Lower lobe of right lung (tissue), 2 donors: ENCODE measurements at regions not wholly inside any gene's neighbourhood (a gene's known extent, or its start where the extent isn't known, plus 50 kb on each side); places are given as distances from the start of the nearest gene placed in this dataset.

Source experiments
- ATAC-seq, 2 donors: fragments of 200-7000 bp; cut with Tn5 transposase; one replicate each; pipeline ENCODE4 v1.9.1; 2020 to 2022; ENCODE audit warnings: mild to moderate bottlenecking in 2 of 2, moderate library complexity in 2 of 2
- DNase-seq: peaks from one replicate; pipeline ENCODE4 v3.0.0-alpha.2; 2020
- H3K27ac ChIP-seq: fragments of 200-600 bp; one replicate; pipeline ENCODE4 v1.8.0; 2022
- H3K27me3 ChIP-seq: fragments of 200-600 bp; one replicate; pipeline ENCODE4 v1.8.0; 2022; ENCODE audit warnings: low read depth
- H3K36me3 ChIP-seq: fragments of 200-600 bp; one replicate; pipeline ENCODE4 v1.8.0; 2022; ENCODE audit warnings: mild to moderate bottlenecking
- H3K4me1 ChIP-seq: fragments of 200-600 bp; one replicate; pipeline ENCODE4 v1.8.0; 2022
- H3K4me3 ChIP-seq: fragments of 200-600 bp; one replicate; pipeline ENCODE4 v1.8.0; 2022; ENCODE audit warnings: mild to moderate bottlenecking
- H3K9me3 ChIP-seq: fragments of 200-600 bp; one replicate; pipeline ENCODE4 v1.8.0; 2022
- intact Hi-C: fragments of 100-400 bp; cut with DNase I; formaldehyde crosslinking; loops from one replicate; pipeline ENCODE4 v1.11.0; 2022
- TF ChIP-seq, protein P1 (sequence below): fragments of 200-600 bp; IDR thresholded peaks from one replicate; pipeline ENCODE4 v1.8.0; 2022; ENCODE audit warnings: antibody characterized with exemption, mild to moderate bottlenecking
- donor health status: DM: no; HTN: yes; CAD: no; lungs with severe emphysema.

DNA sequence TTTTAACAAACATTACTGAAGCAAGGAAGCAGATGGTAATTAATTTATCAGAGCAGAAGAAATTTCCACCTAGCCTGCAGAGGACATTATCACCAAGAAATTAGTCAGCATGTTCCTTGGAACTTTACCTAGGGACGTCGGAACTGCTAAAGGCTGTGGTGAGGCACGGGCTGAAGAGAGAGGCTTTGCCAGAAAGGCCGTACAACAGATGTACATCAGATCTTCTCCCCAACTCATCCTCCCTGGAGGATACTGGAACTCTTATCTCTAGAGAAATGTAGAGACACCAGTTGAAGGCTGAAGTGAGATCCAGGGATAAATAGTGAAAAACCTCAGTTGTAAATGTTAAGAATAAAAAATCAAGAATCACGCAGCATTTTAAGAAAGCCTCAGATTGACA is 257.1 kb downstream of the SAMD5 start:
- Histone ChIP-seq H3K9me3 (no peaks in the 10 kb centered on the region), H3K4me3 (no peak overlapping the region), H3K4me1 (no peaks in the 10 kb centered on the region), H3K27me3 (no peaks in the 10 kb centered on the region), H3K27ac (no peak overlapping the region), H3K36me3 (no peaks in the 10 kb centered on the region)
- DNase-seq (no peak), ATAC-seq (no peak)
- intact Hi-C loops: no loop called here
- TF ChIP-seq, protein P1, sequence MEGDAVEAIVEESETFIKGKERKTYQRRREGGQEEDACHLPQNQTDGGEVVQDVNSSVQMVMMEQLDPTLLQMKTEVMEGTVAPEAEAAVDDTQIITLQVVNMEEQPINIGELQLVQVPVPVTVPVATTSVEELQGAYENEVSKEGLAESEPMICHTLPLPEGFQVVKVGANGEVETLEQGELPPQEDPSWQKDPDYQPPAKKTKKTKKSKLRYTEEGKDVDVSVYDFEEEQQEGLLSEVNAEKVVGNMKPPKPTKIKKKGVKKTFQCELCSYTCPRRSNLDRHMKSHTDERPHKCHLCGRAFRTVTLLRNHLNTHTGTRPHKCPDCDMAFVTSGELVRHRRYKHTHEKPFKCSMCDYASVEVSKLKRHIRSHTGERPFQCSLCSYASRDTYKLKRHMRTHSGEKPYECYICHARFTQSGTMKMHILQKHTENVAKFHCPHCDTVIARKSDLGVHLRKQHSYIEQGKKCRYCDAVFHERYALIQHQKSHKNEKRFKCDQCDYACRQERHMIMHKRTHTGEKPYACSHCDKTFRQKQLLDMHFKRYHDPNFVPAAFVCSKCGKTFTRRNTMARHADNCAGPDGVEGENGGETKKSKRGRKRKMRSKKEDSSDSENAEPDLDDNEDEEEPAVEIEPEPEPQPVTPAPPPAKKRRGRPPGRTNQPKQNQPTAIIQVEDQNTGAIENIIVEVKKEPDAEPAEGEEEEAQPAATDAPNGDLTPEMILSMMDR: no peak

DNA sequence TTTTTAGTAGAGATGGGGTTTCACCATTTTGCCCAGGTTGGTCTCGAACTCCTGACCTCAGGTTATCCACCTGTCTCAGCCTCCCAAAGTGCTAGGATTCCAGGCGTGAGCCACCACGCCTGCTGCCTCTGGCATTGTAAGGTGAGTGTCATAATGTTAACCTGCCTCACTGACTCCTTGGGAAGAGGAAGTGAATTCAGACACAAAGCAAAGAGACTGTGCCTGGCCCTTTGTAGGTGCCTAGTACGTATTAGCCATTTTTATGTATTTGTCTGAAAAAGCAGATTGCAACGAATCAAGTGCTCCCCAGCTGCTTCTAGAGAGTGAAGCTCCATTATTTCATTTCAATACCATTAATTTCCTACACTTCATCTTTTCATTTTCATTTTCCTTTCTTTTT is 260.5 kb downstream of the SAMD5 start:
- intact Hi-C loops: no loop called here
- Histone ChIP-seq H3K4me1 (no peaks in the 10 kb centered on the region), H3K4me3 (no peak overlapping the region), H3K27me3 (no peaks in the 10 kb centered on the region), H3K36me3 (no peaks in the 10 kb centered on the region), H3K9me3 (no peaks in the 10 kb centered on the region), H3K27ac (no peak overlapping the region)
- DNase-seq (no peak), ATAC-seq (no peak)
- TF ChIP-seq, protein P1: no peak

DNA sequence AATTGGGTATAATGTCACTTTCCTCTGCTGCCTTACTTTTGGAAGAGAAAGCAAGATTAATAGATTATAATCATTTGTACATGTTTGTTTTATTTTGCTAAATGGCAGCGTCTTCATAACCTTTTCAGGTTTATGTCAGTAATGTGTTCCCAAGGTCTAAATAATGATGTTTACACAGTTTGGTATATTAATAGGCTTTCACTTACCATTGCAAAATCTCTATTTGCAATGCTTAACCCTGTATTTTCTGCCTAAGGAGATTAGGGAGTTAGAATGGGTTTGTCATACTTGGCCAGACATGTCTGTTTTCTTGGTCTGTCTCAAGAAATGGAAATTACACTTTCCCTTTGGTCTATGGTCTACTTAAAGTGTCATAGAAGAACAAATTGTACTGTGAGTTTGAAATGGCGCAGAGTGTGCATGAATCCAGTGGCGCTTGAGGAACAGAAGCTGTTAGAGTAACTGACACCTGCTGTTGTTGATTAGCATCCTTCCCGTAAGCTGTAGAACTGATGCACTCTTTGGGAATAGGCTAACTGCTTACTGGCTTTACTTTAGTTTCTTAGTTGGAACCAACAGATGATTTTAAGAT is 261.1 kb downstream of the SAMD5 start:
- no peaks in the 10 kb centered on the region for H3K9me3 ChIP-seq
- intact Hi-C loops: no loop called here
- no peak overlapping the region for H3K27ac ChIP-seq
- H3K4me3 ChIP-seq: no peak overlapping the region
- no peaks in the 10 kb centered on the region for H3K4me1 ChIP-seq
- ATAC-seq (no peak), DNase-seq (no peak)
- H3K36me3 ChIP-seq: no peaks in the 10 kb centered on the region
- TF ChIP-seq, protein P1: no peak
- no peaks in the 10 kb centered on the region for H3K27me3 ChIP-seq

DNA sequence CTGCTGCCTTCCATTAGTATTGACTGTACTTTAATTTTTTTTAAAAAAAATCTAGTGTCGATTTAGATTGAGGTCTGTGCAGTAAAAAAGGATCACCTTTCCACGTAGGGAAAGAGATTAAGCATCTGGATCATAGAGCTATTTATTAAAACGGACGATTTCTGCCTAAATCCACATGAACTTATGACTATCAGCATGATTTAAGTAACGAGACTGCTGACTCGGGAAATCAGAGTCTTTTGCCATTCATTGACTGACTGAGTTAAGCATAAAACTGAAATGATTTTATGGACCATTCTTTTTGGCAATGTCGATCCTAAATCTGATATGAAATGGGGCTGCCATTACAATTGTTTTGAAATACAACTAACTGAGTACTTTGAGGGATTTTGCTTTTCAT is 261.7 kb downstream of the SAMD5 start:
- no peaks in the 10 kb centered on the region for H3K4me1 ChIP-seq
- TF ChIP-seq, protein P1: no peak
- no peak for DNase-seq
- no peak overlapping the region for H3K4me3 ChIP-seq
- H3K9me3 ChIP-seq: no peaks in the 10 kb centered on the region
- no peak for ATAC-seq
- no peak overlapping the region for H3K27ac ChIP-seq
- intact Hi-C loops: no loop called here
- H3K36me3 ChIP-seq: no peaks in the 10 kb centered on the region
- H3K27me3 ChIP-seq: no peaks in the 10 kb centered on the region

DNA sequence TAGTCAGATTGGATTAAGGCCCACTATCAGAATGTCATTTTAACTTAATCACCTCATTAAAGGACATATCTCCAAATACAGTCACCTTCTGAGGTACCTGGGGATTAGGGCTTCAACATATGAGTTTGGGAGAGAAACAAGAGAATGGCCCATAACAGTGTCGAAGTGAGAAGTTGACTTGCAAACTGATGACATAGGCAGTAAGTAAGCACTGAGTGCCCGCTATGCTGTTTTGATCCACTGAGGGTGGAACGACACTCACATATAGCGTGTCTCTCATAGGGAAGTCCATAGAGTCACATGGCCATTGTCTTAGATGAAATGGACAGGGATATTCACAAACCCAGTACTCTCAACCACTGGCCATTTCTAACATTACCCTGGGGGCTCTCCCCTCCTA is 264.2 kb downstream of the SAMD5 start:
- H3K9me3 ChIP-seq: no peaks in the 10 kb centered on the region
- intact Hi-C loops: no loop called here
- no peak overlapping the region for H3K27ac ChIP-seq
- H3K4me3 ChIP-seq: no peak overlapping the region
- no peaks in the 10 kb centered on the region for H3K27me3 ChIP-seq
- TF ChIP-seq, protein P1: no peak
- DNase-seq (no peak), ATAC-seq (no peak)
- H3K4me1 ChIP-seq: no peaks in the 10 kb centered on the region
- H3K36me3 ChIP-seq: no peaks in the 10 kb centered on the region

DNA sequence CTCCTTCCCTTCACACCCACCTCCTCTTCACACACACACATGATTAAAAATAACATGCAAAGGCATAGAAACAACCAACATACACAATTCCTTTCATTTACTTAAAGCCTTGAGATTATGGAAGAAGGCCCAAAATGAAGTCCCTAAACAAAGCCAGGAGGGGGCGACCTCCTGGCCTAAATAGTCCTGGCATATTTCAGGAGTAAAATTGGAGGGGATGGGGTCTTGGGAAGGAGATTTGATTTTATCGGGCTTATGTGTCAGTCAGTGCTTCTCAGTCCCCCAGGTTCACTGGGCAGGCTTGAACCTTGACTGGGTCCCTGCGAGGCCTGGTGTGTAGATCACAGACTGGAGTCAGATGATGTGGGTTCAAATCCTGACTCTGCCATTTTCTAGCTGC is 266.4 kb downstream of the SAMD5 start:
- Histone ChIP-seq H3K27ac (no peak overlapping the region), H3K4me3 (no peak overlapping the region), H3K27me3 (no peaks in the 10 kb centered on the region), H3K4me1 (no peaks in the 10 kb centered on the region), H3K9me3 (no peaks in the 10 kb centered on the region), H3K36me3 (no peaks in the 10 kb centered on the region)
- no peak for ATAC-seq
- TF ChIP-seq, protein P1: no peak
- DNase-seq: no peak
- intact Hi-C loops: no loop called here
